ENCODE measurements at regions not wholly inside any gene's neighbourhood (a gene's known extent, or its start where the extent isn't known, plus 50 kb on each side); places are given as distances from the start of the nearest gene placed in this dataset.

- TF ChIP-seq CTCF (IDR thresholded peaks at IDR 0.05): no peak
- no peak for DNase-seq (ENCODE audit: low spot score)
- no peak for ATAC-seq (ENCODE audit: low FRiP score)
These were observed 70.4 kb downstream of the CHRM3 start for GRCh38 chr1:239456788-239457187.

- no peak for TF ChIP-seq CTCF (IDR thresholded peaks at IDR 0.05)
- ATAC-seq (ENCODE audit: low FRiP score) (no peak), DNase-seq (ENCODE audit: low spot score) (no peak)
These were observed 71.2 kb downstream of the CHRM3 start for GRCh38 chr1:239457491-239458143.

GRCh38 chr1:239458144-239458500, 71.8 kb downstream of the CHRM3 start:
- ATAC-seq (ENCODE audit: low FRiP score): no peak
- DNase-seq (ENCODE audit: low spot score): no peak
- no peak for TF ChIP-seq CTCF (IDR thresholded peaks at IDR 0.05)

DNA sequence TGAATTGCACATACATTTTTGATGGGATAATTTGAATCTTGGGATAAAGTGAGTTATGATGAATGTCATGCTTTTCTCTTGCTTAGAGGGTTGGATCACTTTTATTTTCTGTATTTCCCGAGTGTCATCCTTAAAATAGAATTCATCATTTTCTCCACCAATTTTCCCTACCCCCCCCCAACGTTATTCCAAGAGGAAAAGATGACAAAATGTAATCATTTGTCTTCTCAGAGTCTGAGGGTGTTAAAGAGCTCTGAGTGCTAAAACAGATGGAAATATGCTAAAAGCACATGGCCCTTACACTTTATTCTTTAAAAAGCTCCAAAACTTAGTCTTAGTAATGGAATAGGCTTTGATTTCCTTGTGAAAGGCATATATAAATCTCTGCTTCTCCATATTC, 81.4 kb downstream of the CHRM3 start:
- ATAC-seq (ENCODE audit: low FRiP score) (no peak), DNase-seq (ENCODE audit: low spot score) (no peak)
- TF ChIP-seq CTCF (IDR thresholded peaks at IDR 0.05): no peak

- TF ChIP-seq CTCF (IDR thresholded peaks at IDR 0.05): no peak
- DNase-seq (ENCODE audit: low spot score) (no peak), ATAC-seq (ENCODE audit: low FRiP score) (no peak)
These were observed 91.7 kb downstream of the CHRM3 start for GRCh38 chr1:239478069-239478468.

DNA sequence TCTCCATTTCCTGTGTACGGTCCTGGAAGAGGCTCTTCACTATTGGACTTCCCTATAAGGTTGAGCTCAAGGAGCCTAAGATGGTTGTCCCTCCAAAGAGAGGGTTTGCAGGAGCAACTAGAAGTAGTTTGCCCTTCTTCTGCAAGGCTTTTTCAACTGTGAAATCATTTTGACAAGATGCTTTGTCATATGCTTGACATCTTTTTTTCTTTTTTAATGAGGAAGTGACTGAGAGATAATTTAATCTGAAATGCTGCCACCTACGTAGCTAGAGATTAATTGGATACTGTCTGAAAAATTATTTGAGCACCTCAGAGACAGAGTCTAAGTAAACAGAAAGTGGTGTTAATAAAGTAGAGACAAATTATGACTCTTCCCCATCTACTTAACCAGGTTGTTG, 97.0 kb downstream of the CHRM3 start:
- ATAC-seq (ENCODE audit: low FRiP score) (no peak), DNase-seq (ENCODE audit: low spot score) (no peak)
- no peak for TF ChIP-seq CTCF (IDR thresholded peaks at IDR 0.05)

DNA sequence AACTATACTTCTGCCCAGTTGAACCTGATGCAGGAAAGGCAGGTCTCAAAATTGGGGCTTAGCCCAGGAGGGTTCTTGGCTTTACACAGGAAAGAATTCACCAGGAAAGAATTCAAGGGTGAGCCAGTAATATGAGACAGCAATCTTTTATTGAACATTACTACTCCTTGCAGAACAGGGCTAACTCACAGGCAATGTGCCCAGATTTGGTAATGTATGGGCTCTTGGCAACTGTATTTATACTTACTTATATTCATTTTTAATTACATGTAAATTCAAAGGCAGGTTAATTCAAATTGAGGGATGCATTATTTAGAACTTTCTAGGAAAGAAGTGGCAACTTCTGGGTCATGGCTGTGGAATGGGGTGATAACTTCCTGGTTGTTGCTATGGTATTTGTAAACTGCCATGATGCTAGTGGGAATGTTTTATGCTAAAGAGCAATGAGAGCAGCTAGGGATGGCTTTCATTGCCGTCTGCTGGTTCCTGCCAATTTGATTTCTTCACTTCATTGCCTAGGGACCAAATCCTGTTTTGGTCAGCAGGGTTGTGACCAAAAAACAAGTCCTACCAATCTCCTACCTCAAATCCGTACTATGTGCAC, 107.5 kb downstream of the CHRM3 start:
- no peak for TF ChIP-seq CTCF (IDR thresholded peaks at IDR 0.05)
- no peak for ATAC-seq (ENCODE audit: low FRiP score)
- DNase-seq (ENCODE audit: low spot score): no peak

All from omental fat pad (tissue), 3 donors.